Psoas muscle (tissue), 7 donors: ENCODE measurements at regions not wholly inside any gene's neighbourhood (a gene's known extent, or its start where the extent isn't known, plus 50 kb on each side); places are given as distances from the start of the nearest gene placed in this dataset.

Experiments used
- ATAC-seq, 4 donors: fragments of 200-7000 bp; cut with Tn5 transposase; one replicate each; pipeline ENCODE4 v1.9.1; 2020; ENCODE audit warnings: moderate library complexity in 3 of 4, mild to moderate bottlenecking in 2 of 4
- DNase-seq, 2 donors: peaks; one replicate each; pipeline ENCODE4 v3.0.0-alpha.2; 2020
- H3K27ac ChIP-seq: fragments of 200-600 bp; one replicate; pipeline ENCODE4 v1.8.0; 2022
- H3K27me3 ChIP-seq, 3 donors: fragments of 200-600 bp in 1 of 3; one replicate each; pipeline versions ENCODE4 v1.6.1 to v1.8.0; 2013 to 2022; ENCODE audit warnings: low read length in 2 of 3, mild to moderate bottlenecking in 2 of 3, moderate library complexity in 1 of 3; ENCODE audit not compliant: insufficient read depth in 3 of 3
- H3K36me3 ChIP-seq, 2 donors: fragments of 200-600 bp in 1 of 2; one replicate each; pipeline versions ENCODE4 v1.6.1 to v1.8.0; 2013 to 2022; ENCODE audit warnings: low read depth in 1 of 2, mild to moderate bottlenecking in 1 of 2, moderate library complexity in 1 of 2; ENCODE audit not compliant: insufficient read depth in 1 of 2
- H3K4me1 ChIP-seq: fragments of 200-600 bp; one replicate; pipeline ENCODE4 v1.8.0; 2022
- H3K4me3 ChIP-seq: fragments of 200-600 bp; one replicate; pipeline ENCODE4 v1.8.0; 2022; ENCODE audit warnings: mild to moderate bottlenecking
- H3K9me3 ChIP-seq: fragments of 200-600 bp; one replicate; pipeline ENCODE4 v1.8.0; 2022
- CTCF ChIP-seq: fragments of 200-600 bp; IDR thresholded peaks from one replicate; pipeline ENCODE4 v1.8.0; 2022; ENCODE audit warnings: antibody characterized with exemption
- WGBS, 3 donors: extraction: QIAGEN DNeasy Blood & Tissue Kit; methylation state at CpG; one replicate each; pipeline versions ENCODE4 v1.1.6 to v1.1.7; 2013; 5-methylcytosine and 5-hydroxymethylcytosine counted together
- intact Hi-C, 2 donors: fragments of 100-400 bp; cut with DNase I; formaldehyde crosslinking; loops; one replicate each; pipeline versions ENCODE4 v1.11.0 to v1.14.2; 2022
- donor health status: healthy with polysubstance abuse.
- donor health status: DM: no; HTN: no; CAD: no; lungs with moderate emphysema.
- donor health status: Bipolar disorder and iron deficiency.
- donor health status: healthy.
- donor health status: DM: yes; HTN: yes; CAD: no.
- donor health status: DM: no; HTN: no; CAD: no.
- donor health status: DM: yes; HTN: yes; CAD: no.

- TF ChIP-seq CTCF = no peak
- no peaks in the 10 kb centered on the region for H3K27me3 ChIP-seq
- no peak overlapping the region for H3K27ac ChIP-seq
- H3K4me3 ChIP-seq = no peak overlapping the region
- H3K36me3 ChIP-seq = no peaks in the 10 kb centered on the region
- 77 to 81% (median 79%) methylated on average over 7 of the region's 7 CpGs for WGBS, 3 donors
- no peak for ATAC-seq
- intact Hi-C loops = no loop called here
- no peaks in the 10 kb centered on the region for H3K9me3 ChIP-seq
- H3K4me1 ChIP-seq = no peaks in the 10 kb centered on the region
- DNase-seq = no peak
These were observed 184.6 kb upstream of the IRS2 start for GRCh38 chr13:109971006-109971405.

DNA sequence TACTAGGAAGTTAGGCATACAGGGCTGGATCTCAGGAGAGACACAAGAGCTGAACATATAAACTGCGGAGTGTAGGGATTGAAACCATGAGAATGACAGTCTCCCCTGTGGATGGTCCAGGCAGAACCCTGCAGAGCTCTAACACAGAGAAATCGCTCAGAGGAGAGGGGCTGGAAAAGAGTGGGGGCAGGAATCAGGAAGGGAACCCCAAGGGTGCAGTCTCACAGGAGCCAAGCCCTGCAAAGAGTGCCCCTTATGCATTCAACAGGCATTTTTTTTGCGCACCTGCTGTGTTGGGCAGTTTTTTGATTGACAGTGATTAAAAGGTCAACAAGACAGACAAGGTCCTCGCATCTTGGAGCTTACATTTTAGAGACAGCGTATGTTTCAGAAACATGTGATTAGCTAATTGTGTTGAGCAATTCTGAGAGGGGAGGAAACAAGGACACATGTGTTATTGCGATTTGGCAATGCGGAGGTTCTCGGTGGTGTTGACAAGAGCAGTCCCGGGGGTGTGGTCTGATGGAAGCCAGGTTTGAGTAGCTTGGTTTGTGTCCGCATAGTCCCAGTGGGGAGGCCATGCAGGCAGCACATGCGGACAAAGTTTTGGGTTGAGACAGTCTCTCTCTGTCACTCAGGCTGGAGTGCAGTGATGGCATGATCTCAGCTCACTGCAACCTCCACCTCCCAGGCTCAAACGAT lies 182.6 kb upstream of the IRS2 start:
- 65 to 71% (median 66%) methylated on average over 12 of the region's 12 CpGs for WGBS, 3 donors
- ATAC-seq = peak in 2 of 4 donors; percentile 47 to 60
- Histone ChIP-seq H3K4me1 (no peaks in the 10 kb centered on the region), H3K27ac (no peak overlapping the region), H3K36me3 (no peaks in the 10 kb centered on the region), H3K27me3 (no peaks in the 10 kb centered on the region), H3K4me3 (no peak overlapping the region), H3K9me3 (no peaks in the 10 kb centered on the region)
- intact Hi-C loops = no loop called here
- DNase-seq = peak in 1 of 2 donors; percentile 74
- TF ChIP-seq CTCF = no peak

GRCh38 chr13:109963960-109964563 lies 177.7 kb upstream of the IRS2 start:
- Histone ChIP-seq H3K9me3 (no peaks in the 10 kb centered on the region), H3K4me3 (no peak overlapping the region), H3K27me3 (no peaks in the 10 kb centered on the region), H3K36me3 (no peaks in the 10 kb centered on the region), H3K27ac (no peak overlapping the region), H3K4me1 (no peaks in the 10 kb centered on the region)
- TF ChIP-seq CTCF = no peak
- intact Hi-C loops = no loop called here
- DNase-seq = no peak
- ATAC-seq = no peak
- 56 to 68% (median 59%) methylated on average over 13 of the region's 13 CpGs for WGBS, 3 donors

DNA sequence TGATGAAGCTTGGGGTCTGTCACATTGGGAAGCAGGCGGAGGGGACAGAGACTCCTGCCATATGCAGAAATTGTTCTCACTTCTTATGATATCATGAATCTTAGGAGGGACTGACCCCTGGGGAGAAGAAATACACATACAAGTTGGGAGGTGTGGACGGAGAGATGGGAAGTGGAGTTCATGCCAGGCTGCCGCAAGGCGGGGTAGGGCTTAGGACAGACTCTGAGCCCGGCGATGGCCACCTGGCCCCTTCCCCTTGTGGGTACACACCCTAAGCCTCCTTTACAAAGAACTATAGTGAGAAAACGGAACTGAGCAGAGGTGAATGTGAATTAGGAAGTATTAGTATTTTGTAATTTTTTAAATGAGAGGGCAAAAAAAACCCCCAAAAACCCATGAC lies 177.0 kb upstream of the IRS2 start:
- no peak for ATAC-seq
- no peaks in the 10 kb centered on the region for H3K36me3 ChIP-seq
- intact Hi-C loops = no loop called here
- no peak overlapping the region for H3K4me3 ChIP-seq
- no peak for DNase-seq
- no peaks in the 10 kb centered on the region for H3K4me1 ChIP-seq
- H3K27ac ChIP-seq = no peak overlapping the region
- TF ChIP-seq CTCF = no peak
- WGBS, 3 donors = 81 to 89% (median 84%) methylated on average over 7 of the region's 7 CpGs
- no peaks in the 10 kb centered on the region for H3K9me3 ChIP-seq
- H3K27me3 ChIP-seq = no peaks in the 10 kb centered on the region

GRCh38 chr13:109959903-109960302 lies 173.5 kb upstream of the IRS2 start:
- WGBS, 3 donors = 71 to 88% (median 86%) methylated on average over 1 of the region's 1 CpG
- H3K36me3 ChIP-seq = no peaks in the 10 kb centered on the region

More at GRCh38 chr13:109959903-109960302, 173.5 kb upstream of the IRS2 start:
- ATAC-seq (no peak), DNase-seq (no peak)
- Histone ChIP-seq H3K27ac (no peak overlapping the region), H3K4me3 (no peak overlapping the region), H3K9me3 (peaks cover 9% of the 10 kb centered on the region), H3K27me3 (no peaks in the 10 kb centered on the region), H3K4me1 (no peaks in the 10 kb centered on the region)
- intact Hi-C loops = no loop called here
- no peak for TF ChIP-seq CTCF
